Fibroblast of lung (primary cell): ENCODE measurements at regions not wholly inside any gene's neighbourhood (a gene's known extent, or its start where the extent isn't known, plus 50 kb on each side); places are given as distances from the start of the nearest gene placed in this dataset.

Experiments used
- DNase-seq, 2 donors: peaks; one replicate each; pipeline versions ENCODE4 v3.0.0 to v3.0.0-alpha.2; 2010; ENCODE audit warnings: low read depth in 2 of 2
- H2AFZ ChIP-seq: 2 replicates; pipeline ENCODE4 v1.5.1; 2012; ENCODE audit warnings: low read length, control low read depth, inconsistent platforms
- H3K27ac ChIP-seq: 2 replicates; pipeline ENCODE4 v1.5.1; 2011; ENCODE audit warnings: low read length, control low read depth; ENCODE audit not compliant: insufficient read depth
- H3K27me3 ChIP-seq: 2 replicates; pipeline ENCODE4 v1.5.1; 2011; ENCODE audit warnings: mild to moderate bottlenecking, low read length; ENCODE audit not compliant: control insufficient read depth, insufficient read depth
- H3K36me3 ChIP-seq: 2 replicates; pipeline ENCODE4 v1.5.1; 2011; ENCODE audit warnings: low read length; ENCODE audit not compliant: control insufficient read depth, insufficient read depth
- H3K4me1 ChIP-seq: 2 replicates; pipeline ENCODE4 v1.5.1; 2011; ENCODE audit warnings: low read length; ENCODE audit not compliant: control insufficient read depth, insufficient read depth; ENCODE audit errors: extremely low read depth
- H3K4me2 ChIP-seq: 2 replicates; pipeline ENCODE4 v1.5.1; 2011; ENCODE audit warnings: low read length, control low read depth; ENCODE audit not compliant: insufficient read depth; ENCODE audit errors: extremely low read depth
- H3K4me3 ChIP-seq, 4 experiments: fragments of 200-600 bp in 1 of 4; sonication (generic) in 1 of 4; replicated peaks in 1 of 4; 2 replicates each; pipeline ENCODE4 v1.5.1; 2011 to 2016; ENCODE audit warnings: low read length in 4 of 4, low read depth in 3 of 4, mild to moderate bottlenecking in 3 of 4, control low read depth in 2 of 4, inconsistent platforms in 1 of 4, mixed read lengths in 1 of 4; ENCODE audit not compliant: insufficient read depth in 1 of 4; ENCODE audit errors: control extremely low read depth in 1 of 4
- H3K79me2 ChIP-seq: 2 replicates; pipeline ENCODE4 v1.5.1; 2012; ENCODE audit warnings: mild to moderate bottlenecking, low read length, inconsistent platforms; ENCODE audit not compliant: control insufficient read depth, insufficient read depth
- H3K9ac ChIP-seq: 2 replicates; pipeline ENCODE4 v1.5.1; 2011; ENCODE audit warnings: mild to moderate bottlenecking, low read length, control low read depth; ENCODE audit not compliant: insufficient read depth
- H3K9me3 ChIP-seq: 2 replicates; pipeline ENCODE4 v1.5.1; 2012; ENCODE audit warnings: low read depth, low read length; ENCODE audit not compliant: control insufficient read depth, insufficient read depth
- H4K20me1 ChIP-seq: 2 replicates; pipeline ENCODE4 v1.5.1; 2011; ENCODE audit warnings: low read length; ENCODE audit not compliant: control insufficient read depth, insufficient read depth; ENCODE audit errors: extremely low read depth
- EZH2 ChIP-seq: IDR thresholded peaks from 2 replicates; pipeline ENCODE4 v1.5.1; 2012; ENCODE audit warnings: low read length, control low read depth, mild to moderate bottlenecking; ENCODE audit errors: missing control alignments
- TF ChIP-seq, protein P1 (sequence below), 2 donors: IDR thresholded peaks in 1 of 2; conservative IDR thresholded peaks in 1 of 2; 1 replicate in 1 of 2; 2 replicates in 1 of 2; pipeline ENCODE4 v1.5.1; 2011 to 2012; ENCODE audit warnings: low read length in 2 of 2, control low read depth in 1 of 2, inconsistent platforms in 1 of 2, low read depth in 1 of 2, mild to moderate bottlenecking in 1 of 2

- TF ChIP-seq, protein P1, sequence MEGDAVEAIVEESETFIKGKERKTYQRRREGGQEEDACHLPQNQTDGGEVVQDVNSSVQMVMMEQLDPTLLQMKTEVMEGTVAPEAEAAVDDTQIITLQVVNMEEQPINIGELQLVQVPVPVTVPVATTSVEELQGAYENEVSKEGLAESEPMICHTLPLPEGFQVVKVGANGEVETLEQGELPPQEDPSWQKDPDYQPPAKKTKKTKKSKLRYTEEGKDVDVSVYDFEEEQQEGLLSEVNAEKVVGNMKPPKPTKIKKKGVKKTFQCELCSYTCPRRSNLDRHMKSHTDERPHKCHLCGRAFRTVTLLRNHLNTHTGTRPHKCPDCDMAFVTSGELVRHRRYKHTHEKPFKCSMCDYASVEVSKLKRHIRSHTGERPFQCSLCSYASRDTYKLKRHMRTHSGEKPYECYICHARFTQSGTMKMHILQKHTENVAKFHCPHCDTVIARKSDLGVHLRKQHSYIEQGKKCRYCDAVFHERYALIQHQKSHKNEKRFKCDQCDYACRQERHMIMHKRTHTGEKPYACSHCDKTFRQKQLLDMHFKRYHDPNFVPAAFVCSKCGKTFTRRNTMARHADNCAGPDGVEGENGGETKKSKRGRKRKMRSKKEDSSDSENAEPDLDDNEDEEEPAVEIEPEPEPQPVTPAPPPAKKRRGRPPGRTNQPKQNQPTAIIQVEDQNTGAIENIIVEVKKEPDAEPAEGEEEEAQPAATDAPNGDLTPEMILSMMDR (conservative IDR thresholded peaks at IDR 0.05 in 1 of 2, IDR thresholded peaks at IDR 0.05 in 1 of 2; ENCODE audit: low read depth in 1 of 2, low read length in 2 of 2), result no peak
- no peak for TF ChIP-seq EZH2
- peaks cover 4% of the 10 kb centered on the region for H3K27me3 ChIP-seq
- no peak overlapping the region for H3K9ac ChIP-seq
Measured at GRCh38 chr7:42987648-42988214, 55.6 kb downstream of the MRPL32 start.

DNA sequence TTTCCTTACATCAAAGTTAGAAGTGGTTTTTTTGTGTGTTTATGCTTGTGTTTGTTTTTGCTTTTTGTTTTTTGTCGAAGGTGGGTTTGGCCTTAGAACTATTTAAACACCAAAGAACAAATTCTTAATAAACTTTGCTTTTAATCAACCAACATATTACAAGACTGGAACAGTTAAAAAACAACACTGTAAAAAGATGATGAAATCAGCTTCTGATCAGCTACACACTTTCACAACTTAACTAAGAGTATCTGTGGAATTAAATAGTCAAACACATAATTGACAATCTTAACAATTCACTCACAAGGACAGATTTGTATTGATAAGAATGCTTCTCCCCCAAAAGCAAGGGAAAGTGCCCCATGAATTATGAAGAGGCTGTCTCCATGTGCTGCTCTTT, 58.8 kb downstream of the MRPL32 start:
- Histone ChIP-seq H2AFZ (no peak overlapping the region), H3K27me3 (peaks cover 4% of the 10 kb centered on the region), H3K27ac (no peak overlapping the region), H3K4me2 (no peak overlapping the region), H3K4me3 (no peak overlapping the region), H3K4me1 (no peaks in the 10 kb centered on the region), H3K79me2 (no peaks in the 10 kb centered on the region), H4K20me1 (no peaks in the 10 kb centered on the region), H3K36me3 (no peaks in the 10 kb centered on the region), H3K9me3 (no peaks in the 10 kb centered on the region), H3K9ac (no peak overlapping the region)
- no peak for TF ChIP-seq EZH2
- TF ChIP-seq, protein P1 (conservative IDR thresholded peaks at IDR 0.05 in 1 of 2, IDR thresholded peaks at IDR 0.05 in 1 of 2; ENCODE audit: low read depth in 1 of 2, low read length in 2 of 2), result no peak
- DNase-seq, result peak in 1 of 2 donors; percentile 0

More at GRCh38 chr7:42987648-42988214, 55.6 kb downstream of the MRPL32 start:
- Histone ChIP-seq H3K79me2 (no peaks in the 10 kb centered on the region), H3K27ac (no peak overlapping the region), H3K4me2 (no peak overlapping the region), H3K36me3 (no peaks in the 10 kb centered on the region), H4K20me1 (no peaks in the 10 kb centered on the region), H3K4me3 (no peak overlapping the region), H3K9me3 (no peaks in the 10 kb centered on the region), H3K4me1 (no peaks in the 10 kb centered on the region), H2AFZ (no peak overlapping the region)
- DNase-seq, result no peak

- no peak for DNase-seq
- Histone ChIP-seq H2AFZ (no peak overlapping the region), H3K9ac (no peak overlapping the region), H3K79me2 (no peaks in the 10 kb centered on the region), H3K27me3 (peaks cover 4% of the 10 kb centered on the region), H3K4me2 (no peak overlapping the region), H3K9me3 (no peaks in the 10 kb centered on the region), H3K4me3 (no peak overlapping the region), H3K27ac (no peak overlapping the region), H4K20me1 (no peaks in the 10 kb centered on the region), H3K4me1 (no peaks in the 10 kb centered on the region), H3K36me3 (no peaks in the 10 kb centered on the region)
- TF ChIP-seq, protein P1 (conservative IDR thresholded peaks at IDR 0.05 in 1 of 2, IDR thresholded peaks at IDR 0.05 in 1 of 2; ENCODE audit: low read depth in 1 of 2, low read length in 2 of 2), result no peak
- TF ChIP-seq EZH2, result no peak
Measured at GRCh38 chr7:42991913-42992591, 59.9 kb downstream of the MRPL32 start.
